HG03378 (cell line): ENCODE measurements at regions not wholly inside any gene's neighbourhood (a gene's known extent, or its start where the extent isn't known, plus 50 kb on each side); places are given as distances from the start of the nearest gene placed in this dataset.
A peak's percentile ranks its signal among the peaks of the same experiment; 100 is the strongest.
"Not testable (repeated sequence)": the region's sequence is repeated elsewhere in the genome, so short reads cannot be mapped to it uniquely, and the experiment has no call there.

ENCODE experiments used
- ATAC-seq: cut with Tn5 transposase; IDR thresholded peaks from one replicate; pipeline ENCODE4 v1.9.1; 2021; ENCODE audit warnings: mild to moderate bottlenecking, moderate library complexity; ENCODE audit not compliant: unreplicated experiment

- not testable (repeated sequence) for ATAC-seq
These were observed 98.3 kb upstream of the EGLN3 start for GRCh38 chr14:34049187-34049586.

- ATAC-seq = no peak
These were observed 96.1 kb upstream of the EGLN3 start for GRCh38 chr14:34046799-34047520.

GRCh38 chr14:34044666-34045306 lies 93.9 kb upstream of the EGLN3 start:
- no peak for ATAC-seq

GRCh38 chr14:34044373-34044637 lies 93.4 kb upstream of the EGLN3 start:
- no peak for ATAC-seq

- peak; percentile 94 for ATAC-seq
These were observed 92.9 kb upstream of the EGLN3 start for GRCh38 chr14:34043627-34044372.

GRCh38 chr14:34041220-34041619 lies 90.3 kb upstream of the EGLN3 start:
- ATAC-seq = no peak

GRCh38 chr14:34040766-34041165 lies 89.9 kb upstream of the EGLN3 start:
- no peak for ATAC-seq

GRCh38 chr14:34039428-34040047 lies 88.7 kb upstream of the EGLN3 start:
- ATAC-seq = no peak

GRCh38 chr14:34038358-34039057 lies 87.6 kb upstream of the EGLN3 start:
- no peak for ATAC-seq

GRCh38 chr14:34036319-34036766 lies 85.5 kb upstream of the EGLN3 start:
- no peak for ATAC-seq

- ATAC-seq = no peak
These were observed 85.0 kb upstream of the EGLN3 start for GRCh38 chr14:34035934-34036250.

- no peak for ATAC-seq
These were observed 84.5 kb upstream of the EGLN3 start for GRCh38 chr14:34035177-34035933.

GRCh38 chr14:34034447-34035176 lies 83.7 kb upstream of the EGLN3 start:
- no peak for ATAC-seq

GRCh38 chr14:34032720-34033119 lies 81.8 kb upstream of the EGLN3 start:
- ATAC-seq = no peak

- ATAC-seq = no peak
These were observed 80.0 kb upstream of the EGLN3 start for GRCh38 chr14:34030864-34031263.

- no peak for ATAC-seq
These were observed 79.1 kb upstream of the EGLN3 start for GRCh38 chr14:34029921-34030334.

- ATAC-seq = no peak
These were observed 77.2 kb upstream of the EGLN3 start for GRCh38 chr14:34027990-34028495.

- no peak for ATAC-seq
These were observed 76.5 kb upstream of the EGLN3 start for GRCh38 chr14:34027130-34027989.
